Activated T-helper 1 cell treated with anti-CD3 and anti-CD28 coated beads, Interleukin-2, amount 50 U/mL, for 16 hours (primary cell): ENCODE measurements at regions not wholly inside any gene's neighbourhood (a gene's known extent, or its start where the extent isn't known, plus 50 kb on each side); places are given as distances from the start of the nearest gene placed in this dataset.
"Not testable (repeated sequence)": the region's sequence is repeated elsewhere in the genome, so short reads cannot be mapped to it uniquely, and the experiment has no call there.

Source experiments
- DNase-seq, 2 donors: peaks; one replicate each; pipeline ENCODE4 v3.0.0-alpha.2; 2020; ENCODE audit warnings: low read depth in 1 of 2, low spot score in 1 of 2

DNA sequence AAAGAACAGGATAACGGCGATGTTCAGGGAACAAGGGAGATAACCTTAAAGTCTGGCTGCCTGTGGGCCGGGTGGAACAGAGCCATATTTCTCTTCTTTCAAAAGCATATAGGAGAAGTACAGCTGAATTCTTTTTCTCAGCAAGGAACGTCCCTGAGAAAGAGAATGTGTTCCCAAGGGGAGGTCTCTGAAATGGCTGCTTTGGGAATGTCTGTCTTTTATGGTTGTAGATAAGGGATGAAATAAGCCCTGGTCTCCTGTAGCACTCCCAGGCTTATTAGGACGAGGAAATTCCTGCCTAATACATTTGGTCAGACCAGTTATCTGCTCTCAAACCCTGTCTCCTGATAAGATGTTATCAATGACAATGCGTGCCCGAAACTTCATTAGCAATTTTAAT, 490.5 kb downstream of the DMAC1 start:
- DNase-seq: not testable (repeated sequence)

DNA sequence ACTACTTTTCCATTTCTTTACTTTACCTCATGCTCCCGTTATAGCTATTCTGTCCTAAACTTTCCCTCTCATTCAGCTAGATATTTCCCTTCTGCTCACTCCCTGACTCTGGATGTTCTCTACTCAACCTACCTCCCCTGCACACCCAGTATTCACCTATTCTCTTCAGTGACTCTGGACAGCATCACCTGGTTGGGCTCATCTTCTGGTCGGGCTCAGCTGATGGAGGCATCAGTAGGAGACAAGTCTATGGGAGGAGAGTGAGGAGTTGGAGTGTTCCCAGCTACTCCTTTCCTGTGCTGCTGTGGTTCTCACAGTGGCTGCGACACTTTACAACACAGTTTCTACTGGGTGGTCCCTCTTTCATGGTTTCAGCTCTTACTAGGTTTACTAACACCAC, 493.9 kb downstream of the DMAC1 start:
- no peak for DNase-seq

GRCh38 chr9:7304627-7304995, 495.0 kb downstream of the DMAC1 start:
- DNase-seq: no peak

GRCh38 chr9:7303907-7304626, 495.5 kb downstream of the DMAC1 start:
- DNase-seq: no peak

- no peak for DNase-seq
These were observed 499.1 kb downstream of the DMAC1 start for GRCh38 chr9:7300484-7300883.

- no peak for DNase-seq
These were observed 501.5 kb downstream of the DMAC1 start for GRCh38 chr9:7298123-7298522.

DNA sequence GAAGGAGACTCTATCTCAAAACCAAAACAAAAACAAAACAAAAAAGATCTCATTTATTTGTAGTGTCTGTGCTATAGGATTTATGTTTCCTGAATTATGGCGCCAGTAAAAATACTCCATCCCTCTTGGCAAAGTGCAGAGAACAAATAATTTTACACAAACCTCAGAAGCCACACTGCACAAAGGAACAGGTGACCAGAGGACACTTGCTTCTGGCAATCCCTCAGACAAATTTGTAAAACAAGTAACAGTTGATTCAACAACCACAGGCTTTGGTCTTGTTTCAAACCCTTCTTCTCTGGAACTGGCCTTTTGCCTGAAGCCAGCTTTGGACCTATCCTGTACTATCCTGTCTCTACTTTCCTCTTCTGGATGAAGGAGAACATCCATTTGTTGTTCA, 502.1 kb downstream of the DMAC1 start:
- DNase-seq: no peak

- no peak for DNase-seq
These were observed 506.5 kb downstream of the DMAC1 start for GRCh38 chr9:7293091-7293490.

- no peak for DNase-seq
These were observed 509.8 kb downstream of the DMAC1 start for GRCh38 chr9:7289773-7290172.

- no peak for DNase-seq
These were observed 511.6 kb downstream of the DMAC1 start for GRCh38 chr9:7287986-7288385.

GRCh38 chr9:7287065-7287464, 512.5 kb downstream of the DMAC1 start:
- DNase-seq: no peak

GRCh38 chr9:7286101-7286500, 513.5 kb downstream of the DMAC1 start:
- DNase-seq: no peak

- DNase-seq: no peak
These were observed 514.4 kb downstream of the DMAC1 start for GRCh38 chr9:7285199-7285598.

DNA sequence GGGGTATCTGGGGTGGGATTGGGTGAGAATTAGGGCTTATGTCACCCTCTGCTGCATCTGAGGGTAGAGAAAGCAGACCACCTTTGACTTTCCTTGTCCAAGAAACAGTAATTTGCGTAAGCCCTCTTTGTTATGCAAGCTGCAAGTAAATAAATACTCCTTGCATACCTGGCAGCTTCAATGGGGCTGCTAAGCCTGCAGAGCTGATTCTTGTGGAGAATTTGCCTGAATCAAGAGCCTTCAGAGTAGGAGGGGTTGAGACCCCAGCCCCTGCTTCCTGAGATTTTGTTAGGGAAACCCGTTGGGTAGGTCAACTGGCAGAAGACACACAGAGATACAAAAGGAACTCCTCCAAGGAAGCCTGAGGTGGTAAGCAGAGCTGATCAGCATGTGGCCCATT, 515.1 kb downstream of the DMAC1 start:
- DNase-seq: no peak

- no peak for DNase-seq
These were observed 515.5 kb downstream of the DMAC1 start for GRCh38 chr9:7284117-7284516.

GRCh38 chr9:7273575-7273974, 515.8 kb downstream of the KDM4C start:
- DNase-seq: no peak

- DNase-seq: no peak
These were observed 509.3 kb downstream of the KDM4C start for GRCh38 chr9:7266911-7267595.

DNA sequence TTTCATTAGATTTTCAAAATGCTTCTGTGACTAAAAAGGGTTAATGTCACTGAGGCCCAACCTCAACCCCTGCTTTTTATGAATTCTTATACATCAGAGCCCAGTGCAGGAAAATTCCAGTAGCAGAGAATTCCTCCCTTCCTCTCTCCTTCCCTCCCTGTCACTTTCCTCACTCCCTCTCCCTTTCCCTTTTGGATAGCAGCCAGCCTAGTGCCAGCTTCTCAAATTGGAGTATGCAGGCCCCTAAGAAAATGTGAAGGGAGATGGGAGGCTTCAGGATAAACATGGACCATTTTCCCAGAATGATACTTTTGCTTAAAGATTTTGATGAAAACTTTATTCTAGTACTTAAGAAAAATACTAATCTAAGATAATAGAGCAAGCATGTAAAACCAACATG, 507.4 kb downstream of the KDM4C start:
- DNase-seq: no peak

- no peak for DNase-seq
These were observed 501.9 kb downstream of the KDM4C start for GRCh38 chr9:7259544-7260241.

GRCh38 chr9:7258688-7259396, 501.1 kb downstream of the KDM4C start:
- no peak for DNase-seq

DNA sequence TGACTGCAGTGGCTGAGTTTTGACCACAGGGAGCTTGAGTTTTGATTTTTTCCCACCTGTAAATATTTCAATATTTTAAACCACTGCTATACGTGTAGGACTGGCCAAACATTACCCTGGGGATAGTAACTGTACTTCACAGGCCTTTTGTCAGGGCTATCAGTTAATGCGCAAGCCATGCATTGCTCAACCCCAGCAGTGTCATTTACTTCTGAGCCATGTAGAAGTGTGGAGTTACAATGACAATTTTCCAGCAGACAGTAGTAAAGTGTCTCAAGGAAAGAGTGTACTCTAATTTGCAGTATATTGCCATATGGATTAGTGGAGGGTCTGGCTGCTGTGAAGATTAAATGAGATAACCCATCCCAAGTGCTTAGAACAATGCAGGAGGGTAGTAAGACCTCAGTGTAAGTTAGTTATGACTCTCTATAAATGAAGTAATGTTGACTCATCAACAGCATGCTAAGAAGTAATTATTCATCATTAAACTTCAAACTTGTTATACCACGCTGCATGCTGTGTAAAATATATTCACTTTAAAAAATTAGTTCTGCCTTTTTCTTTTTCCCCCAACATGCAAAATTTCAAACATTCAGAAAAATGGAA, 489.2 kb downstream of the KDM4C start:
- no peak for DNase-seq
